IMR-90 (cell line): ENCODE measurements at regions not wholly inside any gene's neighbourhood (a gene's known extent, or its start where the extent isn't known, plus 50 kb on each side); places are given as distances from the start of the nearest gene placed in this dataset.

Experiments
- ATAC-seq: fragments of 200-7000 bp; cut with Tn5 transposase; 2 replicates; pipeline ENCODE4 v1.9.1; 2020; ENCODE audit warnings: low read depth, mild to moderate bottlenecking, moderate library complexity
- BruUV-seq: library from RNA; stranded (reverse); fragments of 400-500 nt; replicated peaks from 2 replicates; lab custom pipeline; 2021; lab: Mats Ljungman, UMichigan
- CTCF ChIA-PET: fragments of 300-600 bp; formaldehyde crosslinking; extraction: SDS; loops from one replicate; lab custom pipeline; 2021; ENCODE audit warnings: antibody characterized with exemption; lab: Yijun Ruan, JAX
- POLR2A ChIA-PET: fragments of 300-600 bp; sonication (Branson Sonifier 250); formaldehyde crosslinking; loops from one replicate; lab custom pipeline; 2022; ENCODE audit warnings: antibody characterized with exemption; ENCODE audit not compliant: unreplicated experiment; lab: Charles Lee
- DNase-seq: peaks from one replicate; pipeline ENCODE4 v3.0.0; 2013
- H2AFZ ChIP-seq: replicated peaks from 2 replicates; pipeline ENCODE3; 2013; ENCODE audit warnings: low read length, mild to moderate bottlenecking; ENCODE audit not compliant: poor library complexity
- H2AK5ac ChIP-seq: 2 replicates; pipeline ENCODE4 v1.6.1; 2013; ENCODE audit warnings: low read depth, low read length, inconsistent platforms
- H2AK9ac ChIP-seq: replicated peaks from 2 replicates; pipeline ENCODE3; 2013; ENCODE audit warnings: mild to moderate bottlenecking, low read depth, low read length, moderate library complexity; ENCODE audit not compliant: poor library complexity
- H2BK120ac ChIP-seq: 2 replicates; pipeline ENCODE4 v1.6.1; 2013; ENCODE audit warnings: low read depth, low read length, inconsistent platforms
- H2BK15ac ChIP-seq: 3 replicates; pipeline ENCODE4 v1.6.1; 2013; ENCODE audit warnings: low read depth, low read length, inconsistent platforms
- H2BK20ac ChIP-seq: 2 replicates; pipeline ENCODE4 v1.6.1; 2013; ENCODE audit warnings: low read depth, mild to moderate bottlenecking, inconsistent platforms, low read length, moderate library complexity
- H2BK5ac ChIP-seq: 2 replicates; pipeline ENCODE4 v1.6.1; 2013; ENCODE audit warnings: mild to moderate bottlenecking, low read depth, low read length, inconsistent platforms; ENCODE audit not compliant: poor library complexity, severe bottlenecking
- H3K14ac ChIP-seq: replicated peaks from 2 replicates; pipeline ENCODE4 v1.6.1; 2013; ENCODE audit warnings: low read depth, low read length, inconsistent platforms
- H3K18ac ChIP-seq: 2 replicates; pipeline ENCODE4 v1.6.1; 2013; ENCODE audit warnings: low read depth, low read length, control low read depth
- H3K23ac ChIP-seq: 2 replicates; pipeline ENCODE4 v1.6.1; 2013; ENCODE audit warnings: low read depth, low read length, inconsistent platforms
- H3K27ac ChIP-seq: 2 replicates; pipeline ENCODE4 v1.5.1; 2013; ENCODE audit warnings: mild to moderate bottlenecking, control low read depth, low read length; ENCODE audit not compliant: insufficient read depth
- H3K27me3 ChIP-seq: 2 replicates; pipeline ENCODE4 v1.6.1; 2013; ENCODE audit warnings: low read length; ENCODE audit not compliant: control insufficient read depth, insufficient read depth
- H3K36me3 ChIP-seq: 2 replicates; pipeline ENCODE4 v1.6.1; 2013; ENCODE audit warnings: low read length, mixed read lengths; ENCODE audit not compliant: control insufficient read depth, insufficient read depth
- H3K4ac ChIP-seq: 2 replicates; pipeline ENCODE4 v1.6.1; 2013; ENCODE audit warnings: low read depth, low read length, inconsistent platforms
- H3K4me1 ChIP-seq: 2 replicates; pipeline ENCODE4 v1.6.1; 2013; ENCODE audit warnings: low read length, mixed read lengths; ENCODE audit not compliant: control insufficient read depth, insufficient read depth
- H3K4me2 ChIP-seq: 2 replicates; pipeline ENCODE4 v1.6.1; 2013; ENCODE audit warnings: low read depth, mild to moderate bottlenecking, control low read depth, low read length, moderate library complexity
- H3K4me3 ChIP-seq: 2 replicates; pipeline ENCODE4 v1.5.1; 2013; ENCODE audit warnings: low read depth, mild to moderate bottlenecking, control low read depth, low read length, moderate library complexity; ENCODE audit not compliant: insufficient read depth
- H3K56ac ChIP-seq: 2 replicates; pipeline ENCODE4 v1.6.1; 2013; ENCODE audit warnings: low read length, inconsistent platforms; ENCODE audit not compliant: insufficient read depth; ENCODE audit errors: extremely low read depth
- H3K79me1 ChIP-seq, 2 experiments: 2 replicates each; pipeline ENCODE4 v1.6.1; 2013; ENCODE audit warnings: low read length in 2 of 2, inconsistent platforms in 1 of 2, low read depth in 1 of 2
- H3K9ac ChIP-seq: 2 replicates; pipeline ENCODE4 v1.6.1; 2013; ENCODE audit warnings: low read depth, low read length, control low read depth
- H3K9me1 ChIP-seq: 2 replicates; pipeline ENCODE4 v1.6.1; 2013; ENCODE audit warnings: low read length, inconsistent platforms; ENCODE audit not compliant: insufficient read depth
- H3K9me3 ChIP-seq: 2 replicates; pipeline ENCODE4 v1.6.1; 2013; ENCODE audit warnings: low read length; ENCODE audit not compliant: control insufficient read depth, insufficient read depth
- H4K20me1 ChIP-seq: 2 replicates; pipeline ENCODE4 v1.6.1; 2013; ENCODE audit warnings: low read length, inconsistent platforms; ENCODE audit not compliant: insufficient read depth
- H4K5ac ChIP-seq: 2 replicates; pipeline ENCODE4 v1.6.1; 2013; ENCODE audit warnings: mild to moderate bottlenecking, low read depth, low read length, control low read depth
- H4K8ac ChIP-seq, 2 experiments: 2 replicates each; pipeline ENCODE4 v1.6.1; 2013; ENCODE audit warnings: low read depth in 2 of 2, low read length in 2 of 2, control low read depth in 1 of 2, inconsistent platforms in 1 of 2
- H4K91ac ChIP-seq: 2 replicates; pipeline ENCODE4 v1.6.1; 2013; ENCODE audit warnings: low read depth, low read length, inconsistent platforms; ENCODE audit not compliant: insufficient read depth
- BHLHE40 ChIP-seq: fragments of 150-350 bp; IDR thresholded peaks from 2 replicates; pipeline ENCODE4 v1.6.1; 2016; ENCODE audit warnings: mild to moderate bottlenecking, low read depth, low read length
- CEBPB ChIP-seq: IDR thresholded peaks from 2 replicates; pipeline ENCODE4 v1.6.1; 2012; ENCODE audit warnings: low read depth, low read length, improper control_type of control experiment
- CHD1 ChIP-seq: IDR thresholded peaks from 2 replicates; pipeline ENCODE4 v1.6.1; 2012; ENCODE audit warnings: low read depth, low read length, improper control_type of control experiment
- FOS ChIP-seq: fragments of 150-350 bp; IDR thresholded peaks from 2 replicates; pipeline ENCODE4 v1.6.1; 2016; ENCODE audit warnings: low read depth, low read length
- MAFK ChIP-seq: IDR thresholded peaks from 2 replicates; pipeline ENCODE4 v1.6.1; 2012; ENCODE audit warnings: low read depth, low read length, improper control_type of control experiment
- MAZ ChIP-seq: IDR thresholded peaks from 2 replicates; pipeline ENCODE4 v1.6.1; 2012; ENCODE audit warnings: low read depth, mild to moderate bottlenecking, low read length, improper control_type of control experiment, moderate library complexity, borderline replicate concordance
- MXI1 ChIP-seq: IDR thresholded peaks from 2 replicates; pipeline ENCODE4 v1.6.1; 2012; ENCODE audit warnings: low read depth, mild to moderate bottlenecking, low read length, moderate library complexity, borderline replicate concordance
- POLR2A ChIP-seq: IDR thresholded peaks from 2 replicates; pipeline ENCODE4 v1.6.1; 2012; ENCODE audit warnings: mild to moderate bottlenecking, low read depth, low read length
- RCOR1 ChIP-seq: IDR thresholded peaks from 2 replicates; pipeline ENCODE4 v1.6.1; 2012; ENCODE audit warnings: mild to moderate bottlenecking, low read length, improper control_type of control experiment; ENCODE audit not compliant: insufficient replicate concordance
- RFX5 ChIP-seq: IDR thresholded peaks from 2 replicates; pipeline ENCODE4 v1.8.0; 2012; ENCODE audit warnings: low read depth, mild to moderate bottlenecking, low read length, moderate library complexity
- SMC3 ChIP-seq: fragments of 150-350 bp; IDR thresholded peaks from 2 replicates; pipeline ENCODE4 v1.6.1; 2016; ENCODE audit warnings: low read depth, mild to moderate bottlenecking, antibody characterized with exemption, low read length, moderate library complexity
- WGBS, 2 experiments: methylation state at CpG; one replicate each; pipeline versions ENCODE4 v1.1.5 to v1.1.7; 2013; ENCODE audit warnings: missing lambda C conversion rate in 2 of 2; ENCODE audit not compliant: insufficient read length in 1 of 2; ENCODE audit errors: extremely low coverage in 2 of 2; 5-methylcytosine and 5-hydroxymethylcytosine counted together
- dilution Hi-C: fragments of 300-500 bp; cut with HindIII; formaldehyde crosslinking; loops from one replicate; pipeline ENCODE4 v1.14.3; 2018; ENCODE audit warnings: low sequenced_read_pairs; ENCODE audit not compliant: unreplicated experiment
- in situ Hi-C: fragments of 300-500 bp; cut with MboI; formaldehyde crosslinking; loops from 3 replicates; pipeline ENCODE4 v1.14.3; 2019; ENCODE audit warnings: low sequenced_read_pairs, inconsistent platforms, mixed read lengths
- intact Hi-C: fragments of 100-400 bp; cut with micrococcal nuclease; formaldehyde crosslinking; loops from 2 replicates; pipeline ENCODE4 v1.10.0; 2022
- TF ChIP-seq, protein P1 (sequence below): conservative IDR thresholded peaks from 2 replicates; pipeline ENCODE4 v1.5.1; 2012; ENCODE audit warnings: mild to moderate bottlenecking, low read depth, low read length, improper control_type of control experiment
- TF ChIP-seq, protein P2 (sequence below): fragments of 150-350 bp; IDR thresholded peaks from 2 replicates; pipeline ENCODE4 v1.6.1; 2017; ENCODE audit warnings: mild to moderate bottlenecking, antibody characterized with exemption, low read length, low read depth
- TF ChIP-seq, protein P3 (sequence below): fragments of 150-350 bp; IDR thresholded peaks from 2 replicates; pipeline ENCODE4 v1.6.1; 2016; ENCODE audit warnings: low read depth, mild to moderate bottlenecking, low read length, moderate library complexity, borderline replicate concordance

DNA sequence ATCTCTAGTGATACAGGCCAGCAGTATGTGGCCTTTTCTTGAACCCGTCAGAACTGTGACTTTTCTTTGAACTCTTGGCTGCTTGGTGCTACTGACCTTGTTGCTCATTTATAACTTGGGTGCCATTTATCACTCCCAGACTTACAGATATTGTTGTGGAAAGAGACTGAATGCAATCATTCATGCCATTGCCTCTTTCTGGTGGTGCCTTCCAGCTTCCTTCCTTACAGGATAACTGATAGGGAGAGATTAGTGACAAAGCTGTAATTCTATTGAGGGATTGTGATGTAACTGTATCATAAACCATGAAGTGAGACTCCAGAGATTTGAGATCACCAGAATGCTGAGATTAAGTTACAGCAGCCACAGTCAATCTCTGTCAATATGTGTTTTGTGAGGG, 256.5 kb downstream of the USP25 start:
- no peak overlapping the region for H3K9ac ChIP-seq
- BruUV-seq = no TSS peak
- in situ Hi-C loops (no loop called here), dilution Hi-C loops (no loop called here), intact Hi-C loops (no loop called here)
- H3K18ac ChIP-seq = no peak overlapping the region
- no peak overlapping the region for H3K27ac ChIP-seq
- no peak overlapping the region for H4K5ac ChIP-seq
- H2BK15ac ChIP-seq = no peak overlapping the region
- H3K36me3 ChIP-seq = no peaks in the 10 kb centered on the region
- no peak overlapping the region for H2BK20ac ChIP-seq
- 0 out of 2 replicates have a peak, but pooled peaks cover 2% of the 10 kb centered on the region for H3K4me1 ChIP-seq
- no peak overlapping the region for H4K8ac ChIP-seq
- no peak overlapping the region for H3K56ac ChIP-seq
- ATAC-seq (no peak), DNase-seq (no peak)
- no peaks in the 10 kb centered on the region for H3K9me1 ChIP-seq
- WGBS, 2 experiments = no CpG with 5 or more reads among the region's 1 CpG
- H3K9me3 ChIP-seq = no peaks in the 10 kb centered on the region
- no peak overlapping the region for H3K4ac ChIP-seq
- no peak overlapping the region for H3K14ac ChIP-seq
- TF ChIP-seq, protein P1, sequence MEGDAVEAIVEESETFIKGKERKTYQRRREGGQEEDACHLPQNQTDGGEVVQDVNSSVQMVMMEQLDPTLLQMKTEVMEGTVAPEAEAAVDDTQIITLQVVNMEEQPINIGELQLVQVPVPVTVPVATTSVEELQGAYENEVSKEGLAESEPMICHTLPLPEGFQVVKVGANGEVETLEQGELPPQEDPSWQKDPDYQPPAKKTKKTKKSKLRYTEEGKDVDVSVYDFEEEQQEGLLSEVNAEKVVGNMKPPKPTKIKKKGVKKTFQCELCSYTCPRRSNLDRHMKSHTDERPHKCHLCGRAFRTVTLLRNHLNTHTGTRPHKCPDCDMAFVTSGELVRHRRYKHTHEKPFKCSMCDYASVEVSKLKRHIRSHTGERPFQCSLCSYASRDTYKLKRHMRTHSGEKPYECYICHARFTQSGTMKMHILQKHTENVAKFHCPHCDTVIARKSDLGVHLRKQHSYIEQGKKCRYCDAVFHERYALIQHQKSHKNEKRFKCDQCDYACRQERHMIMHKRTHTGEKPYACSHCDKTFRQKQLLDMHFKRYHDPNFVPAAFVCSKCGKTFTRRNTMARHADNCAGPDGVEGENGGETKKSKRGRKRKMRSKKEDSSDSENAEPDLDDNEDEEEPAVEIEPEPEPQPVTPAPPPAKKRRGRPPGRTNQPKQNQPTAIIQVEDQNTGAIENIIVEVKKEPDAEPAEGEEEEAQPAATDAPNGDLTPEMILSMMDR = no peak
- TF ChIP-seq MAZ (no peak), SMC3 (no peak), RCOR1 (no peak), POLR2A (no peak), CHD1 (no peak), FOS (no peak), BHLHE40 (no peak), MAFK (no peak), MXI1 (no peak), RFX5 (no peak), CEBPB (no peak)
- TF ChIP-seq, protein P2, sequence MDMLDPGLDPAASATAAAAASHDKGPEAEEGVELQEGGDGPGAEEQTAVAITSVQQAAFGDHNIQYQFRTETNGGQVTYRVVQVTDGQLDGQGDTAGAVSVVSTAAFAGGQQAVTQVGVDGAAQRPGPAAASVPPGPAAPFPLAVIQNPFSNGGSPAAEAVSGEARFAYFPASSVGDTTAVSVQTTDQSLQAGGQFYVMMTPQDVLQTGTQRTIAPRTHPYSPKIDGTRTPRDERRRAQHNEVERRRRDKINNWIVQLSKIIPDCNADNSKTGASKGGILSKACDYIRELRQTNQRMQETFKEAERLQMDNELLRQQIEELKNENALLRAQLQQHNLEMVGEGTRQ = no peak
- TF ChIP-seq, protein P3, sequence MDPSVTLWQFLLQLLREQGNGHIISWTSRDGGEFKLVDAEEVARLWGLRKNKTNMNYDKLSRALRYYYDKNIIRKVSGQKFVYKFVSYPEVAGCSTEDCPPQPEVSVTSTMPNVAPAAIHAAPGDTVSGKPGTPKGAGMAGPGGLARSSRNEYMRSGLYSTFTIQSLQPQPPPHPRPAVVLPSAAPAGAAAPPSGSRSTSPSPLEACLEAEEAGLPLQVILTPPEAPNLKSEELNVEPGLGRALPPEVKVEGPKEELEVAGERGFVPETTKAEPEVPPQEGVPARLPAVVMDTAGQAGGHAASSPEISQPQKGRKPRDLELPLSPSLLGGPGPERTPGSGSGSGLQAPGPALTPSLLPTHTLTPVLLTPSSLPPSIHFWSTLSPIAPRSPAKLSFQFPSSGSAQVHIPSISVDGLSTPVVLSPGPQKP = no peak
- H2AFZ ChIP-seq = no peak overlapping the region
- H2AK5ac ChIP-seq = no peak overlapping the region
- no peaks in the 10 kb centered on the region for H3K27me3 ChIP-seq
- no peak overlapping the region for H2AK9ac ChIP-seq
- no peaks in the 10 kb centered on the region for H3K79me1 ChIP-seq
- H2BK5ac ChIP-seq = no peak overlapping the region
- H4K91ac ChIP-seq = no peak overlapping the region
- H4K20me1 ChIP-seq = no peaks in the 10 kb centered on the region
- POLR2A ChIA-PET = no interaction called here
- CTCF ChIA-PET = interaction anchor here (0.6 kb wide), 1 partner anchor 468 kb away, joined by 4 read pairs; no protein-coding TSS in a partner anchor
- no peak overlapping the region for H3K4me2 ChIP-seq
- no peak overlapping the region for H3K23ac ChIP-seq
- H3K4me3 ChIP-seq = no peak overlapping the region
- no peak overlapping the region for H2BK120ac ChIP-seq
